ENCODE measurements at regions not wholly inside any gene's neighbourhood (a gene's known extent, or its start where the extent isn't known, plus 50 kb on each side); places are given as distances from the start of the nearest gene placed in this dataset.

DNA sequence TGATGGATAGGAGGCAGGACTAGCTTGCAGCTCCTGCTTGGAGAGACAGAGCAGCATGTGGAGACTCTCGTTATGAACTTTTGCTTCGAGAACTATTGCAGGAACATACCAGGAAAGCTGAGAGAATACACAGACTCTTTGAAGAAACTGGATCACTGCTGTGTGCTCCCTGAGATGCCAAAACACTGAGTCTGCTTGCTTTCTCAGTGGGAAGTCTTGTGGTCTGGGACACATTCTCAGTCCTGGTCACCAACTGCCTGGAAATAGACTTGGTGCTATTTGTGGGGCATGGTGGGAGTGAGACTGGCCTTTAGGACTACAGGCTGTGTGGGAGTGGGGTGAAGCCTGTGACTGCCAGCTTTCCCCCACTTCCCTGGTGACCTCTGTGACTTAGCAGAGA, 252.6 kb downstream of the MED10 start:
- H3K4me3 ChIP-seq (ENCODE audit: low read length): no peak overlapping the region
- TF ChIP-seq, protein P1, sequence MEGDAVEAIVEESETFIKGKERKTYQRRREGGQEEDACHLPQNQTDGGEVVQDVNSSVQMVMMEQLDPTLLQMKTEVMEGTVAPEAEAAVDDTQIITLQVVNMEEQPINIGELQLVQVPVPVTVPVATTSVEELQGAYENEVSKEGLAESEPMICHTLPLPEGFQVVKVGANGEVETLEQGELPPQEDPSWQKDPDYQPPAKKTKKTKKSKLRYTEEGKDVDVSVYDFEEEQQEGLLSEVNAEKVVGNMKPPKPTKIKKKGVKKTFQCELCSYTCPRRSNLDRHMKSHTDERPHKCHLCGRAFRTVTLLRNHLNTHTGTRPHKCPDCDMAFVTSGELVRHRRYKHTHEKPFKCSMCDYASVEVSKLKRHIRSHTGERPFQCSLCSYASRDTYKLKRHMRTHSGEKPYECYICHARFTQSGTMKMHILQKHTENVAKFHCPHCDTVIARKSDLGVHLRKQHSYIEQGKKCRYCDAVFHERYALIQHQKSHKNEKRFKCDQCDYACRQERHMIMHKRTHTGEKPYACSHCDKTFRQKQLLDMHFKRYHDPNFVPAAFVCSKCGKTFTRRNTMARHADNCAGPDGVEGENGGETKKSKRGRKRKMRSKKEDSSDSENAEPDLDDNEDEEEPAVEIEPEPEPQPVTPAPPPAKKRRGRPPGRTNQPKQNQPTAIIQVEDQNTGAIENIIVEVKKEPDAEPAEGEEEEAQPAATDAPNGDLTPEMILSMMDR (IDR thresholded peaks at IDR 0.05; ENCODE audit: insufficient read depth, low read depth, low read length, missing control alignments): no peak
- no peak for DNase-seq (ENCODE audit: low read depth)

DNA sequence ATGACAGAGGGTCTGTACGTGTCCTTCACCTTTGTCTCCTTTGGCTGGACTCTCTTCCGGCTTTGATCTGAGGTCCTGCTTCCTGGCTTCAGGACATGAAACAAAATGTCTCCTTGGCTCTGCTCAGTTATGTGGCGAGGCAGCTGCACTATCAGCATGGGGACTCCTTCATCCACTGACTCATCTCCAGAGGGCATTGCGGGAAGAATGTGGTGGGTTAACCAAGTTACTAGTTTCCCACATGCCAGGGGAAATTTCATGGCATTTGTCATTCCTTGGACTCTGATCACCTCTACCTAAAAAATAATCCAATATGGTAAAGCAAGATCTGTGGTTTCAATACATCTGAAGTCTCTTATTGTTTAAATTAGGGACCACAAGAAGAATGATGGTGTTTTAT, 259.7 kb downstream of the MED10 start:
- no peak overlapping the region for H3K4me3 ChIP-seq (ENCODE audit: low read length)
- TF ChIP-seq, protein P1 (IDR thresholded peaks at IDR 0.05; ENCODE audit: insufficient read depth, low read depth, low read length, missing control alignments): no peak
- no peak for DNase-seq (ENCODE audit: low read depth)

DNA sequence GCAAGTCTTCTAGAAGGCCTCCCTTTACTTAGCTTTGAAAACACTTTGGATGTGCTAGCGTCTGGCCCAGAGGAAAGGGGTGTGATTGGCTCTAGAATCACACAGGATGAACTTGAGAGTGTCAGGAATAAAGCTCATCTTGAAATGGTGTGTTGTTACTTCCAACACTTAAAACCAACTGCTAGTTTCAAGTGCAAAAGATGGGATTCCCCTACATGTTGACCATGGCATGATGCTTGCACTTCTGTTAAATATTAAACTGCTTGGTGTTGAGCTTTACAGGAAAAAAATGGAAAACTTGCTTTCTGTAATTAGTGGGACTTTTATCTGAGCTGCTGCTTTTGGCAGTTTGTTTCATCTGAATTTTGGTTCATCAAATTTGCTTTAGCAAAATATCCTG, 261.1 kb downstream of the MED10 start:
- TF ChIP-seq, protein P1 (IDR thresholded peaks at IDR 0.05; ENCODE audit: insufficient read depth, low read depth, low read length, missing control alignments): no peak
- DNase-seq (ENCODE audit: low read depth): no peak
- no peak overlapping the region for H3K4me3 ChIP-seq (ENCODE audit: low read length)

DNA sequence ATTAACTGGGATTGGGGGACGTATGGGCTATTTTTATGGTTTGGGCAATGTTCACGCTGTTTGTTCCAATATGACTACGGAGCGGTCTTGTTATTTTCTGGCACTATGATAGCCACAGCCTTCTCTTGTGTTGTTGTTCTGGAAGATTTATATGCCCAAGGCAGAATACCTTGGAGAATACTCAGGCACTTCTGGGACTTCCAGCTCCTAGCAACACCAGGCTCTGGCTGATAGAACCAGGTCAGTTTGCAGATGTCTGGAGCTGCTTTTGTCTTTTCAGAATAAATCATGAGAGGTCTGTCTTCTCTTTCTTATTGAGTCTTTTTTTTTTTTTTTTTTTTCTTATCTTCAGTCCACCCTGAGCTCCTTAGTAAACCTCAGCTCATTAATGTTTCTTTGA, 262.5 kb downstream of the MED10 start:
- H3K4me3 ChIP-seq (ENCODE audit: low read length): no peak overlapping the region
- no peak for DNase-seq (ENCODE audit: low read depth)
- TF ChIP-seq, protein P1 (IDR thresholded peaks at IDR 0.05; ENCODE audit: insufficient read depth, low read depth, low read length, missing control alignments): no peak

DNA sequence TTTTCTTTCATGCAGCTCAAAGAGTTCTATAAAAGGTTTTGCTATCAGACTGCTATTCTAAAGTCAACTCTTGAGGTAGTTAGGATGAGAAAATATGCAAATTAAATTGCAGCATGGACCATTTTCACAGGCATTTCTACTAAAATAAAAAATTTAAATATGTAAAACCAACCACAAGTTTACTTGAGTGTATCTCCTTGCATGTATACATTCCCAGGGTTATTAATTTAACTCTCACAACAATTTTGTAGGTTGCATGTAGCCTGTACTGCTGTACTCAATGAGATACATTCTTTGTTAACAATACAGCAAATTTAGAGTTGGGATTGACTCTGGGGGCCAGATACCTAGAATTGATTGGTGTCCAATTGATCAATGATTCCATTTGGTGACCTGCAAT, 265.8 kb downstream of the MED10 start:
- TF ChIP-seq, protein P1 (IDR thresholded peaks at IDR 0.05; ENCODE audit: insufficient read depth, low read depth, low read length, missing control alignments): no peak
- H3K4me3 ChIP-seq (ENCODE audit: low read length): no peak overlapping the region
- DNase-seq (ENCODE audit: low read depth): no peak

DNA sequence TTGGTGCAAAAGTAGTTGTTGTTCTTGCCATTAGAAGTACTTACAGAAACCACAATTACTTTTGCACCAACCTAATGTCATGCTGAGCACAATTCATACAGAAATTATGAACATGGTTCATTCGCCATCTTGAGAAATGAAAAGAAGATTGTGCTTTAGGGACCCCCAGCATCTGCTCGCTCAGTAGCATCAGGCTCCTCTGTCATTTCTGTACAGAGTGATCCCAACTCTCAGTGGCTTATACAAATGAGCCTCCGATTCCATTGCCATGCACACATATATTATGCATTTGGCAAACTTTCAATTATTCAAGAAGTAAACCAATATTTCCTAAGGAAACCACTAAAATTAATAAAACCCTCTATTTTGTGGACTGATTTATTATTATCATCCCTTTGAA, 266.2 kb downstream of the MED10 start:
- no peak overlapping the region for H3K4me3 ChIP-seq (ENCODE audit: low read length)
- TF ChIP-seq, protein P1 (IDR thresholded peaks at IDR 0.05; ENCODE audit: insufficient read depth, low read depth, low read length, missing control alignments): no peak
- DNase-seq (ENCODE audit: low read depth): no peak

DNA sequence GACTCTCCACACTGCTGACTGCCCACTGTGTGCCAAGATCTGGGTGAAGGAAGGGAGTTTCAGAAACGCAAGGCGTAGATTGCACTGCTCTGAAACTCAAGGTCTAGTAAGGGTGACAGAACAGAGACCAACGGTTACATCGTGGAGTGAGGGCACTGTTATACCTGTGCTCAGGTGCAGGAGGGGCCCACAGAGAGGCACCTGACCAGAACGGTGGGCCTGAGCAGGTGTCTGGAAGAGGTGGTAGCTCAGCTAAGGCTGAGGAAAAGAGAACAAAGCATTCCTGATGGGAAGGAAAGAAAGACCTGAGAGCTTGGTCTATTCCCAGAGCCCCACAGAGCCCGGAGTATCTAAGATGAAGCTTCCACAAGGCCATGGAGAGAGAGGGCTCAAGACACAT, 267.2 kb downstream of the MED10 start:
- no peak for DNase-seq (ENCODE audit: low read depth)
- TF ChIP-seq, protein P1 (IDR thresholded peaks at IDR 0.05; ENCODE audit: insufficient read depth, low read depth, low read length, missing control alignments): no peak
- no peak overlapping the region for H3K4me3 ChIP-seq (ENCODE audit: low read length)
